Skeletal muscle cell (primary cell): ENCODE measurements at regions not wholly inside any gene's neighbourhood (a gene's known extent, or its start where the extent isn't known, plus 50 kb on each side); places are given as distances from the start of the nearest gene placed in this dataset.

Source experiments
- DNase-seq: peaks from one replicate; pipeline ENCODE4 v3.0.0-alpha.2; 2010; ENCODE audit warnings: low read depth
- H3K4me3 ChIP-seq: 2 replicates; pipeline ENCODE4 v1.5.1; 2011; ENCODE audit warnings: low read depth, mild to moderate bottlenecking, control low read depth, low read length, moderate library complexity

DNA sequence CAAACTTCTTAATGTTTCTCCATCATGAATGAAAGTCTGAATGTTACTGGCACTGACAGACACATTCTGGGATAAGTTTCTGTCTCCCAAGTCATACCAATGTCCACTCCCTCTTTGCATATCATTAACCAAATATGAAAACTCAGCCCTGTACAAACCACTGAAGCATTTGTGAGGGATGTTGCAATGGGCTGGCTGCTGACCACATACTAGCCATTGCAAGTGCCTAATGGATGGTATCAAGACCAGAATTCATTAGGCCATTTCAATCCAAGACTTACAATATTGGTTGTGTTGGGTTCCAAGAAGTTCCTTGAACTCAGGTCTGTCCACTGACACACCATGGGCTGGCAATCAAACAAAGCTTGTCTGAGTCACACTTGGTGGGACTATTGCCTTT lies 73.8 kb downstream of the CBLN2 start:
- H3K4me3 ChIP-seq: no peak overlapping the region
- no peak for DNase-seq

DNA sequence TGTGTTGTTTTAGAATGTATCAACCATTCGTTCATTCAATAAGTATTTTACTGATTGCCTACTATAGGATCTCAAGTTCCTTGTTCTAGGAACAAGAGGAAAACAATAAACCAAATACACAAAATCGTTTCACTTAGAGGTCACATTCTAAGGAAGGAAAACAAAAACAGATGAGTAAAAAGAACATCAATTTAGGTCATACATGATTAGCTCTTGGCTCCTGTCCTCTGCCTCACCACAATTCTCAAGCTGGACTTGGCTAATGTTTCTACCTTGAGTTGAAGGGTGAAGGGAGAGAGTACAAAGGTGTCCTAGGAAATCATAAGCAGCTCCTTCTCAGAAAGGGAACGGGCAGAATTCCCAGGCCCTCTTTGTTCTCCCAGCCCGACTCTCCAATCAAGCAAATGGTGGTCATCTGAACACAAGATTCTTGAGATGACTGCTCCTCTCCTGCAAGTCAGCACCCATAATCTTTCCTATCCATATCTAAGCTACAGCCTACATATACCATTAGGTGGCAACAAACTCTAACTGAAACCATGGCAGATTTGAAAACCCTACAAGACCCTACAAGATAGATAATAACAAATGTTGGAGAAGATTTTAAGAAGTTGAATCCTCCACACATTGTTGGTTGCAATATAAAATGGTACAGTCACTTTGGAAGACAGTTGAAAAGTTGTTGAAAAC lies 76.0 kb downstream of the CBLN2 start:
- no peak for DNase-seq

GRCh38 chr18:72460210-72460680 lies 83.9 kb downstream of the CBLN2 start:
- no peak overlapping the region for H3K4me3 ChIP-seq
- DNase-seq: peak; percentile 2

More for the DNA sequence above, 76.0 kb downstream of the CBLN2 start:
- H3K4me3 ChIP-seq: no peak overlapping the region

GRCh38 chr18:72458271-72458670 lies 85.9 kb downstream of the CBLN2 start:
- no peak for DNase-seq
- H3K4me3 ChIP-seq: no peak overlapping the region

GRCh38 chr18:72456802-72457201 lies 87.3 kb downstream of the CBLN2 start:
- peak; percentile 1 for DNase-seq
- H3K4me3 ChIP-seq: no peak overlapping the region

DNA sequence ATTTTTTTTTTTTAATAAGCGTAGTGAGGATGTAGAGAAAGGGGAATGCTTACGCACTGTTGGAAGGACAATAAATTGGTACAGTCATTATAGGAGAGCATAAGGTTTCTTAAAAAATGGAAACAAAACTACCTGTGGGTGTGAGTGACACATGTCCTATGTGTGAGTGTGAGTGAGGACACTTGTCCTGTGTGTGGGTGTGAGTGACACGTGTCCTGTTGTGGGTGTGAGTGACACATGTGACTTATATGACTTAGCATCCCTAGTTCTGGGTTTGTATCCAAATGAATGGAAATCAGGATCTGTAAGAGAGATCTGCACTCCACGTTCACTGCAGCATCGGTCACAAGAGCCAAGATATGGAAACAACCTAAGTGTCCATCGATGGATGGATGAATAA lies 91.8 kb downstream of the CBLN2 start:
- DNase-seq: no peak
- no peak overlapping the region for H3K4me3 ChIP-seq

DNA sequence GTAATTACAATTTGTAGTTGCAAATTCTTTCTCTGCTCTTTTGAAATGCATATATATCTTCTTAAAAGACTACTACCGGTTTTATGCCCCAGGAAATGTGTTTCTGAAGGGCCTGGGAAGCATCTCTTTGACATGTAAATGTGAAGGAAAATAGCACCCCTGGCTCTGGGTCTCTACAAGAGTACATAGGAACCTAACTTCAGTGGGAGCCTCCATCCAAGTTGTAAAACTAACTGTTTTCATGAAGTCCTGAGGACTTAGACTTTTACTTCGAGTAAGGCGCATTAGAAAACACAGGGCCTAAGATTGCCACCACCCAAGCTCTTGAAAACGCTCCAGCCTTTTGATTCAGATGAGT lies 99.4 kb downstream of the CBLN2 start:
- no peak for DNase-seq
- no peak overlapping the region for H3K4me3 ChIP-seq

DNA sequence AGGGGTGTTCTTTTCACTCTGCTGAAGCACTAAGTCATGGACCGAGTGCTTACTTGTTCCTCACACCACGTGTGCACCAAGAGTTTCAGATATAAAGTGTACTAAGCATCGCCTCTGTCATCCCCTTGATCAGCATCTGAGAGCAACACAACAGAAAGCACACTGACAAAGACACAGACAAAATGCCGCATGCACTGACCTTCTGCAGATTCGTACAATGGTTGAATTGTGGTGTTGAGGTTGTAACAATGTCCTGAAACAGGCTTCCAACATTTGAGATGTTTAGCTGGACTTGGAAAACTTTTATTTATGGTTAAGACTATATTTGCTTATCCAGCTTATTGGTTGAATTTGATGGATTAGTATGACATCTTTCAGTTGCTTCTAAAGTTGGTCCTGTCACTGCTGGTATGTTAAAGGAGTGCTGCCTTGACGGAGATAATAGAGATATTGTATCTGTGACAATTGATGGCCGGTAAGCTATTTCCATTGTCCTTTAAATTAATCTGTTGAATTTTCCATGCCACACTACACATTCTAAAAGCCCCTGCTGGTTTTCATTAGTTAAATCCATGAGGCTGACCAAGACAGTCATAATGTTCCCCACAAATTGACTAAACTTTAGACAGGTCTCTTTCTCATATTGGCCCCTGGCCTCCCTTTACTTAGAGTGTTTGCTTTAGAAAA lies 99.9 kb downstream of the CBLN2 start:
- no peak for DNase-seq
- no peak overlapping the region for H3K4me3 ChIP-seq

- no peak overlapping the region for H3K4me3 ChIP-seq
- DNase-seq: no peak
These were observed 107.7 kb downstream of the CBLN2 start for GRCh38 chr18:72436401-72436800.

- no peak for DNase-seq
- H3K4me3 ChIP-seq: no peak overlapping the region
These were observed 110.4 kb downstream of the CBLN2 start for GRCh38 chr18:72433756-72434155.

GRCh38 chr18:72427721-72428120 lies 116.4 kb downstream of the CBLN2 start:
- DNase-seq: no peak
- no peak overlapping the region for H3K4me3 ChIP-seq

GRCh38 chr18:72419914-72420313 lies 124.2 kb downstream of the CBLN2 start:
- DNase-seq: no peak
- H3K4me3 ChIP-seq: no peak overlapping the region

DNA sequence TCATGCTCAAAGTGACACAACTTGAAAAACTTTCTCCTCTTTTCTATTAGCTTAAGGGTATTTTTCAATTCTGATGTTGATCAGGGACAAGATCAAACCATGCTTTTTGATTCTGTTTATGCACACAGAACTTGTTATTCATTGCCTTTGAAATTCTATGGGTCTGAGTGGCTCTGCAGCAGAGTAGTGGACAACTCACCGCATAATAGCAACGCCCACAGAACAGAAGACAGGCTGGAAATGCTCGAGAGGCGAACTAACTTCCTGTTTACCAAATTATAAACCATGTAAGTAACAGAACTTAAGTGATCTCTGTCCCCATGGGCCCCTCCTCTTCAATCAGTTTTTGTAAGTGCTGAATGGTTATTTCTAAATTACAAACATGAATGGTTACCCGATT lies 131.2 kb downstream of the CBLN2 start:
- DNase-seq: no peak
- no peak overlapping the region for H3K4me3 ChIP-seq

DNA sequence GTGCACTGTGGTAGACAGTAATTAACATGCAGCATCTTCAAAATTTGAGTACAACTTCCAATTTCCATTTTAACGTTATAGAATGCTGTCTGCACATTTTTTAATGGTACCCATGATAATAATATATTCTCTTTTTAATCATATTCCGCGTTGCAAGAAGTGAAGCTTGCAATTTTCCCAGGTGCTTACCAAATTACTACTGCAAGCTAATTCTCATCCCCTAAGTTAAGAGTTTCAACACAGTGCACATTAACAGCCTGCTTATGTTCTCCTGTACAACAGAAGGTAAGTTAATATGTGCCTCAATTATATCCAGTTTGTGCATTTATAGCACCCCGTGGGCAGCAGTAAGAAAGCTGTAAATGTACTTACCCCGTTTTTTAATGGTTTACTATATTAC lies 132.9 kb downstream of the CBLN2 start:
- H3K4me3 ChIP-seq: no peak overlapping the region
- DNase-seq: no peak

GRCh38 chr18:72410399-72410798 lies 133.7 kb downstream of the CBLN2 start:
- DNase-seq: no peak
- no peak overlapping the region for H3K4me3 ChIP-seq

GRCh38 chr18:72409903-72410302 lies 134.2 kb downstream of the CBLN2 start:
- H3K4me3 ChIP-seq: no peak overlapping the region
- no peak for DNase-seq

DNA sequence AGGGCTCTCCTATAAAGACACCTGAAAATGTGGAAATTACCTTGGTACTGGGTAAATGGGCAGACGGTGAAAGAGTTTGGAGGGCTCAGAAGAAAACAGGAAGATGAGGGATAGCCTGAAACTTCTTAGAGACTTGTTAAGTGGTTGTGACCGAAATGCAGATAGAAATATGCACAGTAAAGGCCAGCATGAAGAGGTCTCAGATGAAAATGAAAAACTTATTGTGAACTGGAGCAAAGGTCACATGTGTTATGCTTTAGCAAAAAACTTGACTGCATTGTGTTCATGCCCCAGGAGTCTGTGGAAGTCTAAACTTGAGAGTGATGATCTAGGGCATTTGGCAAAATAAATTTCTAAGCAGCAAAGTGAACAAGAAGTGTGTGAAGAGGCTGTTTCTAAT lies 137.1 kb downstream of the CBLN2 start:
- no peak for DNase-seq
- no peak overlapping the region for H3K4me3 ChIP-seq

DNA sequence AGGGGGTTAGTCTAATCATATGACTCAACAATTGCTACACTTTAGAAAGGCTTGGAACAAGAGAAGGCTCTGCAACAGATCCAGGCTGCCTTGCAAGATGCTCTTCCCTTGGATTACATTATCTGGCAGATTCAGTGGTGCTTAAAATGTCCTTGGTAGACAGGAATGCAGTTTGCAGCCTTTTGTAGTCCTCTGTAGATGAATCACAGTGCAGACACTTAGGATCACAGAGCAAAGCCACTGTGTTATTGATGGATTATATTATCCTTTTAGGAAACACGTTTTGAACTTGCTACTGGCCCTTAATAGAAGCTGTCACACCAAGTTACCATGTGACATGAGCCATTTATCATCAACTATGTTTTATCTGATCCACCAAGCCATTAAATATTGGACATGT lies 152.2 kb downstream of the CBLN2 start:
- H3K4me3 ChIP-seq: no peak overlapping the region
- no peak for DNase-seq

DNA sequence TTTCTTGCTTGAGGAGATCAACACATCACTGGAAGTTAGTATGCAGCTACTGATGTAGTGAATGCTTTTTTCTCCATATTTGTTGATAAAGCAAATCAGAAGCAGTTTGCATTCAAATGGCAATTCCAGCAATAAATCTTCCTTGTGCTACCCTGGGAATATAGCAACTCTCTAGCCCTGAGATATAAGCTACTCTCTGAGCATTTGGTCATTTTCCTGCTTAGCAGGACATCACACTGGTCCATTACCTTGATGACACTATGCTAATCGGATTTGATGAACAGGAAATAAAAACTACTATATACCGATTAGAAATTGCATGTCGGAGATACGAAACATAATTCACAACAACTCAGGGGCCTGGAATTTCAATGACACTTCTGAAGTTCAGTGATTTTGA lies 152.7 kb downstream of the CBLN2 start:
- no peak overlapping the region for H3K4me3 ChIP-seq
- no peak for DNase-seq

GRCh38 chr18:72378016-72378415 lies 166.1 kb downstream of the CBLN2 start:
- no peak for DNase-seq
- no peak overlapping the region for H3K4me3 ChIP-seq

DNA sequence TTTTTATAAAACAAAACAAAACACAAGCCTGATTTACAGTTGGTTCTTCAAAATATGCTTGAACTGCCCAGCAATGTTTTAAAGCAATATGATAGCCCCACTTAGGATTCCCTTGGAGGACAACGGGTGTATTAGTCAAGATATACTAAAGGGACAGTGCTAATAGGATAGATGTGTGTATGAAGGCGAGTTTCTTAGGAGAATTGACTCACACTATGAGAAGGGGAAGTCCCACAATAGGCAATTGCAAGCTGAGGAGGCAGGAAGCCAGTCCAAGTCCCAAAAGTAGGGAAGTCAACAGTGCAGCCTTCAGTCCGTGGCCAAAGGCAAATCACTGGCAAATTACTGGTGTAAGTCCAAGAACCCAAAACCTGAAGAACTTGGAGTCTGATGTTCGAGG lies 167.9 kb downstream of the CBLN2 start:
- H3K4me3 ChIP-seq: no peak overlapping the region
- no peak for DNase-seq
